ENCODE measurements at regions not wholly inside any gene's neighbourhood (a gene's known extent, or its start where the extent isn't known, plus 50 kb on each side); places are given as distances from the start of the nearest gene placed in this dataset.

GRCh38 chr3:88000853-88001252 is 58.0 kb downstream of the CGGBP1 start:
- POLR2A ChIA-PET (ENCODE audit: low non-redundant PET), result no interaction called here
- TF ChIP-seq CTCF (conservative IDR thresholded peaks at IDR 0.05; ENCODE audit: low read depth), result no peak
- CTCF ChIA-PET, result no interaction called here
- no peak overlapping the region for H3K27ac ChIP-seq
- no peak for DNase-seq (ENCODE audit: low spot score)

- POLR2A ChIA-PET (ENCODE audit: low non-redundant PET), result no interaction called here
Observed at GRCh38 chr3:87997966-87998365, 60.8 kb downstream of the CGGBP1 start.

GRCh38 chr3:87997298-87997697 is 61.5 kb downstream of the CGGBP1 start:
- no peak for DNase-seq (ENCODE audit: low spot score)
- TF ChIP-seq CTCF (conservative IDR thresholded peaks at IDR 0.05; ENCODE audit: low read depth), result no peak
- ChIA-PET POLR2A (ENCODE audit: low non-redundant PET) (no interaction called here), CTCF (interaction anchor here (0.7 kb wide), 1 partner anchor 45 kb away, joined by 3 read pairs; no protein-coding TSS in a partner anchor)
- no peak overlapping the region for H3K27ac ChIP-seq

More at GRCh38 chr3:87997966-87998365, 60.8 kb downstream of the CGGBP1 start:
- no peak overlapping the region for H3K27ac ChIP-seq
- DNase-seq (ENCODE audit: low spot score), result no peak
- CTCF ChIA-PET, result interaction anchor here (0.7 kb wide), 1 partner anchor 46 kb away, joined by 3 read pairs; no protein-coding TSS in a partner anchor
- TF ChIP-seq CTCF (conservative IDR thresholded peaks at IDR 0.05; ENCODE audit: low read depth), result no peak

GRCh38 chr3:87996882-87997281 is 61.9 kb downstream of the CGGBP1 start:
- ChIA-PET CTCF (no interaction called here), POLR2A (ENCODE audit: low non-redundant PET) (no interaction called here)
- DNase-seq (ENCODE audit: low spot score), result no peak
- TF ChIP-seq CTCF (conservative IDR thresholded peaks at IDR 0.05; ENCODE audit: low read depth), result no peak
- no peak overlapping the region for H3K27ac ChIP-seq

- no peak for DNase-seq (ENCODE audit: low spot score)
- H3K27ac ChIP-seq, result no peak overlapping the region
- ChIA-PET POLR2A (ENCODE audit: low non-redundant PET) (no interaction called here), CTCF (no interaction called here)
- no peak for TF ChIP-seq CTCF (conservative IDR thresholded peaks at IDR 0.05; ENCODE audit: low read depth)
Observed at GRCh38 chr3:87993566-87993965, 65.2 kb downstream of the CGGBP1 start.

- ChIA-PET POLR2A (ENCODE audit: low non-redundant PET) (no interaction called here), CTCF (no interaction called here)
- H3K27ac ChIP-seq, result no peak overlapping the region
- no peak for DNase-seq (ENCODE audit: low spot score)
- TF ChIP-seq CTCF (conservative IDR thresholded peaks at IDR 0.05; ENCODE audit: low read depth), result no peak
Observed at GRCh38 chr3:87987952-87988351, 70.9 kb downstream of the CGGBP1 start.

GRCh38 chr3:87982421-87982820 is 76.4 kb downstream of the CGGBP1 start:
- no peak overlapping the region for H3K27ac ChIP-seq
- ChIA-PET POLR2A (ENCODE audit: low non-redundant PET) (no interaction called here), CTCF (no interaction called here)
- DNase-seq (ENCODE audit: low spot score), result no peak
- TF ChIP-seq CTCF (conservative IDR thresholded peaks at IDR 0.05; ENCODE audit: low read depth), result no peak
